HG03439 (cell line): ENCODE measurements at regions not wholly inside any gene's neighbourhood (a gene's known extent, or its start where the extent isn't known, plus 50 kb on each side); places are given as distances from the start of the nearest gene placed in this dataset.

ENCODE experiments used
- ATAC-seq: cut with Tn5 transposase; IDR thresholded peaks from one replicate; pipeline ENCODE4 v1.9.1; 2021; ENCODE audit warnings: mild to moderate bottlenecking, moderate library complexity; ENCODE audit not compliant: unreplicated experiment

GRCh38 chr16:87183647-87184046 lies 133.5 kb downstream of the C16orf95 start:
- no peak for ATAC-seq

- no peak for ATAC-seq
Measured at GRCh38 chr16:87185308-87185707, 131.9 kb downstream of the C16orf95 start.

- ATAC-seq: no peak
Measured at GRCh38 chr16:87185983-87186382, 131.2 kb downstream of the C16orf95 start.

- ATAC-seq: no peak
Measured at GRCh38 chr16:87186446-87186845, 130.7 kb downstream of the C16orf95 start.

GRCh38 chr16:87186876-87187533 lies 130.2 kb downstream of the C16orf95 start:
- no peak for ATAC-seq

- no peak for ATAC-seq
Measured at GRCh38 chr16:87188104-87188503, 129.1 kb downstream of the C16orf95 start.

- no peak for ATAC-seq
Measured at GRCh38 chr16:87189426-87189825, 127.8 kb downstream of the C16orf95 start.

GRCh38 chr16:87190288-87191230 lies 126.6 kb downstream of the C16orf95 start:
- ATAC-seq: no peak

- no peak for ATAC-seq
Measured at GRCh38 chr16:87192452-87193073, 124.6 kb downstream of the C16orf95 start.

- no peak for ATAC-seq
Measured at GRCh38 chr16:87194172-87194571, 123.0 kb downstream of the C16orf95 start.

- no peak for ATAC-seq
Measured at GRCh38 chr16:87195161-87195560, 122.0 kb downstream of the C16orf95 start.

GRCh38 chr16:87196231-87196630 lies 121.0 kb downstream of the C16orf95 start:
- no peak for ATAC-seq

- no peak for ATAC-seq
Measured at GRCh38 chr16:87196661-87197060, 120.5 kb downstream of the C16orf95 start.

GRCh38 chr16:87198328-87198832 lies 118.8 kb downstream of the C16orf95 start:
- no peak for ATAC-seq

- no peak for ATAC-seq
Measured at GRCh38 chr16:87198881-87199280, 118.3 kb downstream of the C16orf95 start.

- ATAC-seq: no peak
Measured at GRCh38 chr16:87199379-87199778, 117.8 kb downstream of the C16orf95 start.

- ATAC-seq: no peak
Measured at GRCh38 chr16:87199901-87200300, 117.3 kb downstream of the C16orf95 start.

- ATAC-seq: no peak
Measured at GRCh38 chr16:87200637-87201036, 116.6 kb downstream of the C16orf95 start.

GRCh38 chr16:87201052-87201451 lies 116.1 kb downstream of the C16orf95 start:
- ATAC-seq: no peak

- ATAC-seq: no peak
Measured at GRCh38 chr16:87201790-87202189, 115.4 kb downstream of the C16orf95 start.

GRCh38 chr16:87202346-87202745 lies 114.8 kb downstream of the C16orf95 start:
- ATAC-seq: no peak
